Epidermal melanocyte (primary cell): ENCODE measurements at regions not wholly inside any gene's neighbourhood (a gene's known extent, or its start where the extent isn't known, plus 50 kb on each side); places are given as distances from the start of the nearest gene placed in this dataset.
"Not testable (repeated sequence)": the region's sequence is repeated elsewhere in the genome, so short reads cannot be mapped to it uniquely, and the experiment has no call there.

Experiments used
- DNase-seq: peaks from one replicate; pipeline ENCODE4 v3.0.0; 2011; ENCODE audit warnings: low spot score; ENCODE audit not compliant: insufficient read length

DNA sequence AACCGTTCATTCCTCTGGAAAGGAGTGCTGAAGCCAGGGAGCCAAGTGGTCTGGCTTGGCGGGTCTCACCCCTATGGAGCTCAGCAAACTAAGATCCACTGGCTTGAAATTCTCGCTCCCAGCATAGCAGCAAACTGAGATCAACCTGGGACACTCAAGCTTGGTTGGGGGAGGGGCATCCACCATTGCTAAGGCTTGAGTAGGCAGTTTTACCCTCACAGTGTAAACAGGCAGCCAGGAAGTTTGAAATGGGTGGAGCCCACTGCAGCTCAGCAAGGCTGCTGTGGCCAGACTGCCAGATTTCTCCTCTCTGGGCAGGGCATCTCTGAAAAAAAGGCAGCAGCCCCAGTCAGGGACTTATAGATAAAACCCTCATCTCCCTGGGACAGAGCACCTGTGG, 866.1 kb upstream of the ATXN7L3B start:
- not testable (repeated sequence) for DNase-seq

GRCh38 chr12:73677520-73678291, 859.9 kb upstream of the ATXN7L3B start:
- DNase-seq, result no peak

DNA sequence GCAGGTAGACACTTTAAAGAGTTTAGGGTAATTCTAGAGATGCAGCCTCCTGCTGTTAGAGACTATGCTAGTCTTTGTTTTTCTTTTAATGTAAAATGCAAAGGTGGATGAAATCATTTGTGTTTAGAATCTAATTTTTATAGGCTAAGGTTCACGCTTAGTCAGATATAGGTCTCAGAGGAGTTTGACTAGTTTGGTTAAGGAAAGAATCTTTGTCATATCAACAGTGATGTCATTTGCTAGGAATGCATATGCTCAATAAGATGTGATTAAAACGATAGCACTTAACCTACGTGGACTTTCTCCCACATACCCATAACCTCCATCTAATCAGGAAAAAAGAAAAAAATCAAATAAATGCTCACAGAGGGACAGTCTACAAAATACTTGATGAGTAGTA, 859.3 kb upstream of the ATXN7L3B start:
- no peak for DNase-seq

DNA sequence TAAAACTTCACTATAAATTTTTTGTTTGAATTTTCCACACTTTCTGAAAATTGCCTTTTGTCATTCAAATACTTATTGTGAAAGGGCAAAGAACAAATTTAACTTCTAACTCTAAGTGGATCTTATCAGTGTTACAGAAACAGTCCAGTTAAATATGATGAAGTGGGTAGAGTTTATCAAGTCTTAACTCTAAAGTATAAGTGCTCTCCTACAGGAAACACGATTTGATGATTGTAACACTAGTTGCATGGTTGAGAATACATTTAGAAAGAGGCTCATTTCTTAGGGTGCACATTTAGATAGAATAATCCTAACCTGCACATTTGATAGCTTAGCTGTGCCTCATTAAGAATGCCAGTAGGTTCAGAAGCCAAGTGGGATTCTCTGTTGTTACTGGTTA, 838.3 kb upstream of the ATXN7L3B start:
- no peak for DNase-seq

- DNase-seq, result no peak
These were observed 823.0 kb upstream of the ATXN7L3B start for GRCh38 chr12:73714655-73715054.

GRCh38 chr12:73716143-73716542, 821.5 kb upstream of the ATXN7L3B start:
- not testable (repeated sequence) for DNase-seq

DNA sequence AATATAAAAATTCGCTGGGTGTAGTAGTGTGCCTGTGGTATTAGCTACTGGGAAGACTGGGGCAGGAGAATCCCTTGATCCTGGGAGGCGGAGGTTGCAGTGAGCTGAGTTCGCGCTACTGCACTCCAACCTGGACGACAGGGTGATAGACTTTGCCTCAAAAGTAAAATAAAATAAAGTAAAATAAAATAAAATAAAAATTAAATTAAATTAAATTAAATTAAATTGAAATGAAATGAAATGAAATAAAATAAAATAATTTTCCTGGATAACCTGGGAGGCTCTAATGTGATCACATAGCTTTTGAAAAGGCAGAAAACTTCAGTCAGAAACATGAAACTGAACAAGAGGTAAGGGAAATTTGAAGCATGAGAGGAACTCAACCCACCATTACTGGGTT, 818.4 kb upstream of the ATXN7L3B start:
- no peak for DNase-seq

- no peak for DNase-seq
These were observed 810.8 kb upstream of the ATXN7L3B start for GRCh38 chr12:73726881-73727280.

- no peak for DNase-seq
These were observed 806.0 kb upstream of the ATXN7L3B start for GRCh38 chr12:73731658-73732057.

GRCh38 chr12:73769337-73769736, 768.3 kb upstream of the ATXN7L3B start:
- DNase-seq, result no peak

- no peak for DNase-seq
These were observed 739.1 kb upstream of the ATXN7L3B start for GRCh38 chr12:73798523-73798922.

- no peak for DNase-seq
These were observed 722.5 kb upstream of the ATXN7L3B start for GRCh38 chr12:73815072-73815645.

GRCh38 chr12:73817161-73817560, 720.5 kb upstream of the ATXN7L3B start:
- DNase-seq, result no peak

GRCh38 chr12:73833746-73834145, 703.9 kb upstream of the ATXN7L3B start:
- DNase-seq, result no peak

DNA sequence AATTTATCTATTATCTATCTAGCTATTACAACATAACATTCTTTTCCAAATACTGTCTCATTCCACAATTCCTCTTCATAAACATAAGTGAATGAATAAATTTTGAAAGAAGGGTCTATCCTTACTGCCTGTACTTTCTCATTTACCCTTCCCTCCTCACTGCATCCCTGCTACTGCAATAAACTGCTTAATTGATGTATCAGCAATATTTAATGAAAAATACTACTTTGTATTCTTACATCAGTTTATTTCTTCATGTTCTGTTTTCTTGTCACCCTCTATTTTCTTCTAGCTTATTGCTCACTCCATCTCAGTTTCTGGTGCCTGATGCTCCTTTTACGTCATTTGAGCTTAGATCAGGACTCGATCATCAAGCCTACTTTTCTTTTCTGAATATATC, 695.7 kb upstream of the ATXN7L3B start:
- no peak for DNase-seq

- no peak for DNase-seq
These were observed 674.1 kb upstream of the ATXN7L3B start for GRCh38 chr12:73863546-73863945.

DNA sequence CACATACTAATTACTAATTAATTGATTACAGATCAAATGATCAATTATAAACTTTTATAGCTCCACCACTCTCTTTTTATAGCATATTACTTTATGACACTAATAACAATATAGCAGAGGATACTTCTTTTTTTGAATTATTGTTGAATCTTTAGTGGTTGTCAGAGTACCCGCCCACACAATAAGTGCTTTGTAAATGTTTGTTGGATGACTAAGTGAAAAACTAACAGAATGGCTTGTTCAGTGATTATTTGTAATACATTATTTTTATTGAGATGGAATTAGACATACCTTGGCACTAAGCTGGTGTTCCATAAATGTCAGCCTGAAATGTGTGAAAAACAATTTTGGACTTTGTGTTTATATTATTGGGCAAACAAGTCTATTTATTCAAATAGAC, 670.5 kb upstream of the ATXN7L3B start:
- no peak for DNase-seq

GRCh38 chr12:73877291-73877690, 660.3 kb upstream of the ATXN7L3B start:
- not testable (repeated sequence) for DNase-seq

DNA sequence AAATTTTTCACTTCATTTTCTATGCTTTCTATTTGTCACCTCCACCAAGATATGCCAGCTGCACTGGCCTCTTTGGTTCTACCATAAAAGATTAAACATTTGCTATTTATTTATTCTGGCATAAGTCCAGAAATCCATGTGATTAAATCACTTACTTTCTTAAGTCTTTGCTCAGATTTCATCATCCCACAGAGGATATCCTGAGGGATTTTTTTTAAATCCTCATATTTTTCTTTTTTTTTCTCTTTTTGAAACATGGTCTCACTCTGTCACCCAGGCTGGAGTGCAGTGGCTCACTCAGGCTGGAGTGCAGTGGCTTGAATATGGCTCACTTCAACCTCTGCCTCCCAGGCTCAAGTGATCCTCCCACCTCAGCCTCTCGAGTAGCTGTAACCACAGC, 645.4 kb upstream of the ATXN7L3B start:
- no peak for DNase-seq

DNA sequence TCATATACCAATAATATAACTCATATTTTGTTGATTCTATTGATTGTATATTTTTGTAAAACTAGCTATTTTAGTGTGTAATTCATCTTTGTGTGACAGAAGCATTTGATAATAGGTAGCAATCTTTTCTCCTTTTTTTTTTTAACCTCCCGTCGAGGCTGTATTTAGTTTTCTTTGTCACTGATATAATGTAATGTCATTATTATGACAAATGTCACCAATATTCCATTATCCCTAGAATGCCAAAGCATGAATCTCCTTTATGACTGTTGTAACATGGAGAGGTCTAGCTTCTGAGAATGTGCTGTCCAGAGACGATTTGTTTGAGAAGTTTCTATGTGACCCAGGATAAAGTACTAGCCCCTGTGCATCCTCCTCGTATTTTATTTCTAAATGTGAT, 639.0 kb upstream of the ATXN7L3B start:
- DNase-seq, result no peak

- DNase-seq, result no peak
These were observed 635.4 kb upstream of the ATXN7L3B start for GRCh38 chr12:73902260-73902659.

GRCh38 chr12:73906757-73907156, 630.9 kb upstream of the ATXN7L3B start:
- DNase-seq, result no peak

- DNase-seq, result no peak
These were observed 601.8 kb upstream of the ATXN7L3B start for GRCh38 chr12:73935817-73936216.
